HEK293T (cell line): ENCODE measurements at regions not wholly inside any gene's neighbourhood (a gene's known extent, or its start where the extent isn't known, plus 50 kb on each side); places are given as distances from the start of the nearest gene placed in this dataset.

Experiments used
- ARNT ChIP-seq: fragments of 450-650 bp; IDR thresholded peaks from 2 replicates; pipeline ENCODE4 v1.6.1; 2017; ENCODE audit warnings: mild to moderate bottlenecking
- BHLHE40 ChIP-seq: fragments of 450-650 bp; IDR thresholded peaks from 2 replicates; pipeline ENCODE4 v1.6.1; 2016; ENCODE audit warnings: mild to moderate bottlenecking, moderate library complexity, borderline replicate concordance
- CTBP1 ChIP-seq: fragments of 450-650 bp; IDR thresholded peaks from 2 replicates; pipeline ENCODE4 v1.6.1; 2016; ENCODE audit warnings: borderline replicate concordance
- ELF4 ChIP-seq: fragments of 450-650 bp; IDR thresholded peaks from 2 replicates; pipeline ENCODE4 v1.6.1; 2017; ENCODE audit warnings: antibody characterized with exemption
- FOXA1 ChIP-seq: fragments of 450-650 bp; IDR thresholded peaks from 2 replicates; pipeline ENCODE4 v1.6.1; 2016; ENCODE audit warnings: mild to moderate bottlenecking
- FOXK2 ChIP-seq: fragments of 450-650 bp; IDR thresholded peaks from 2 replicates; pipeline ENCODE4 v1.6.1; 2016; ENCODE audit warnings: mild to moderate bottlenecking
- FOXM1 ChIP-seq: fragments of 450-650 bp; IDR thresholded peaks from 2 replicates; pipeline ENCODE4 v1.6.1; 2017; ENCODE audit warnings: mild to moderate bottlenecking, borderline replicate concordance
- L3MBTL2 ChIP-seq: fragments of 450-650 bp; conservative IDR thresholded peaks from 2 replicates; pipeline ENCODE4 v1.6.1; 2016; ENCODE audit warnings: mild to moderate bottlenecking
- LEF1 ChIP-seq: fragments of 450-650 bp; IDR thresholded peaks from 2 replicates; pipeline ENCODE4 v1.6.1; 2017; ENCODE audit warnings: mild to moderate bottlenecking, borderline replicate concordance
- PKNOX1 ChIP-seq: fragments of 450-650 bp; IDR thresholded peaks from 2 replicates; pipeline ENCODE4 v1.6.1; 2016
- SP1 ChIP-seq: fragments of 450-650 bp; IDR thresholded peaks from 2 replicates; pipeline ENCODE4 v1.6.1; 2017
- SUZ12 ChIP-seq: fragments of 450-650 bp; IDR thresholded peaks from 2 replicates; pipeline ENCODE4 v1.6.1; 2016; ENCODE audit warnings: mild to moderate bottlenecking
- TARDBP ChIP-seq: fragments of 450-650 bp; IDR thresholded peaks from 2 replicates; pipeline ENCODE4 v1.6.1; 2016

- TF ChIP-seq LEF1 = no peak
- no peak for TF ChIP-seq FOXA1
- no peak for TF ChIP-seq CTBP1
- no peak for TF ChIP-seq TARDBP
- TF ChIP-seq ELF4 = no peak
- no peak for TF ChIP-seq PKNOX1
- no peak for TF ChIP-seq SP1
- TF ChIP-seq FOXM1 = no peak
- TF ChIP-seq SUZ12 = no peak
- TF ChIP-seq ARNT = no peak
- TF ChIP-seq BHLHE40 = no peak
- no peak for TF ChIP-seq FOXK2
- TF ChIP-seq L3MBTL2 = no peak
These were observed 652.1 kb upstream of the CITED2 start for GRCh38 chr6:140026546-140026945.
